K562 (cell line): ENCODE measurements at regions not wholly inside any gene's neighbourhood (a gene's known extent, or its start where the extent isn't known, plus 50 kb on each side); places are given as distances from the start of the nearest gene placed in this dataset.

Source experiments
- ATAC-seq: fragments of 200-7000 bp; cut with Tn5 transposase; 3 replicates; pipeline ENCODE4 v1.9.1; 2020; ENCODE audit warnings: moderate library complexity
- BruUV-seq: library from RNA; stranded (reverse); fragments of 400-500 nt; replicated peaks from 2 replicates; lab custom pipeline; 2021; lab: Mats Ljungman, UMichigan
- CTCF ChIA-PET: fragments of 300-600 bp; formaldehyde crosslinking; extraction: SDS; loops from one replicate; lab custom pipeline; 2021; ENCODE audit warnings: low intra/inter-chr PET ratio; lab: Yijun Ruan, JAX
- POLR2A ChIA-PET: fragments of 300-600, 350-650 bp; sonication (Branson Sonifier 250); formaldehyde crosslinking; extraction: SDS; loops from one replicate; lab custom pipeline; 2021; ENCODE audit warnings: antibody characterized with exemption, inconsistent platforms; lab: Yijun Ruan, JAX
- DNase-seq, 4 experiments: peaks; one replicate each; pipeline versions ENCODE4 v3.0.0 to v3.0.0-alpha.2; 2011 to 2018; ENCODE audit warnings: low spot score in 3 of 4, mixed read lengths in 3 of 4; ENCODE audit errors: extremely low read depth in 1 of 4
- FAIRE-seq: peaks from 2 replicates; lab custom pipeline; 2011; peaks lifted over from hg19 to GRCh38; lab: Jason Lieb, UNC
- H2AFZ ChIP-seq: 2 replicates; pipeline ENCODE4 v1.6.0; 2011; ENCODE audit warnings: low read depth, low read length, control low read depth, inconsistent platforms
- H3K27ac ChIP-seq: fragments of 200-600 bp; 3 replicates; pipeline ENCODE4 v1.8.0; 2011; ENCODE audit warnings: low read depth, mild to moderate bottlenecking, control low read depth, inconsistent platforms, low read length, moderate library complexity, mixed read lengths; ENCODE audit errors: extremely low read depth
- H3K27me3 ChIP-seq, 2 experiments: fragments of 300-600 bp in 1 of 2; 2 replicates in 1 of 2; 3 replicates in 1 of 2; pipeline versions ENCODE4 v1.6.0 to v1.8.0; 2011; ENCODE audit warnings: inconsistent platforms in 2 of 2, low read length in 2 of 2, mild to moderate bottlenecking in 1 of 2, mixed read lengths in 1 of 2, moderate library complexity in 1 of 2; ENCODE audit not compliant: control insufficient read depth in 2 of 2, insufficient read depth in 2 of 2
- H3K36me3 ChIP-seq: fragments of 300-600 bp; 3 replicates; pipeline ENCODE4 v1.8.0; 2011; ENCODE audit warnings: mild to moderate bottlenecking, low read length, inconsistent platforms; ENCODE audit not compliant: control insufficient read depth, insufficient read depth
- H3K4me1 ChIP-seq, 2 experiments: fragments of 200-600 bp in 1 of 2; replicated peaks in 1 of 2; 2 replicates in 1 of 2; 3 replicates in 1 of 2; pipeline versions ENCODE4 v1.5.1 to v1.8.0; 2011; ENCODE audit warnings: inconsistent platforms in 2 of 2, low read length in 2 of 2, mild to moderate bottlenecking in 1 of 2, mixed read lengths in 1 of 2, moderate library complexity in 1 of 2; ENCODE audit not compliant: control insufficient read depth in 2 of 2, insufficient read depth in 2 of 2
- H3K4me2 ChIP-seq: 2 replicates; pipeline ENCODE4 v1.6.1; 2011; ENCODE audit warnings: low read length, control low read depth, inconsistent platforms, mixed read lengths; ENCODE audit not compliant: insufficient read depth
- H3K4me3 ChIP-seq: fragments of 200-600 bp; sonication (generic), shearing (Covaris generic); 2 replicates; pipeline ENCODE4 v1.5.1; 2016; ENCODE audit warnings: control low read depth, inconsistent platforms
- H3K79me2 ChIP-seq: fragments of 200-600 bp; 3 replicates; pipeline ENCODE4 v1.8.0; 2011; ENCODE audit warnings: low read length, inconsistent platforms; ENCODE audit not compliant: control insufficient read depth, insufficient read depth
- H3K9ac ChIP-seq, 2 experiments: 2 replicates each; pipeline versions ENCODE4 v1.6.0 to v1.6.1; 2011; ENCODE audit warnings: low read depth in 2 of 2, low read length in 2 of 2, control low read depth in 1 of 2, inconsistent platforms in 1 of 2, mild to moderate bottlenecking in 1 of 2, mixed read lengths in 1 of 2; ENCODE audit not compliant: insufficient read depth in 1 of 2
- H3K9me1 ChIP-seq: one replicate; pipeline ENCODE4 v1.6.0; 2011; ENCODE audit warnings: inconsistent platforms, mild to moderate bottlenecking, low read length, moderate library complexity; ENCODE audit not compliant: control insufficient read depth, insufficient read depth
- H3K9me3 ChIP-seq: replicated peaks from 2 replicates; pipeline ENCODE4 v1.5.1; 2011; ENCODE audit warnings: low read depth, low read length, inconsistent platforms; ENCODE audit not compliant: control insufficient read depth, insufficient read depth
- H4K20me1 ChIP-seq: replicated peaks from 2 replicates; pipeline ENCODE4 v1.6.1; 2011; ENCODE audit warnings: low read length, inconsistent platforms, mixed read lengths; ENCODE audit not compliant: control insufficient read depth, insufficient read depth
- TSC22D4 ChIP-seq: fragments of 450-650 bp; IDR thresholded peaks from 2 replicates; pipeline ENCODE4 v1.6.1; 2016; ENCODE audit warnings: missing genetic modification characterization, missing biosample characterization, control low read depth
- ZBTB40 ChIP-seq, 2 experiments: fragments of 450-650 bp in 1 of 2; sonication (generic) in 1 of 2; formaldehyde crosslinking in 1 of 2; IDR thresholded peaks; 2 replicates each; pipeline versions ENCODE4 v1.7.1 to v1.9.0; 2016 to 2022; ENCODE audit warnings: inconsistent platforms in 1 of 2, mild to moderate bottlenecking in 1 of 2, missing genetic modification reagents in 1 of 2
- ZFP30 ChIP-seq: fragments of 250-450 bp; sonication (Bioruptor Pico); IDR thresholded peaks from 2 replicates; pipeline ENCODE4 v1.8.0; 2022; ENCODE audit warnings: moderate library complexity, mild to moderate bottlenecking, inconsistent platforms, borderline replicate concordance
- WGBS: fragments of 100-300 bp; shearing (Covaris generic); methylation state at CpG from one replicate; pipeline ENCODE4 v1.1.6; 2016; ENCODE audit warnings: low coverage, mixed read lengths; ENCODE audit not compliant: insufficient coverage; ENCODE audit errors: missing lambda C conversion rate; 5-methylcytosine and 5-hydroxymethylcytosine counted together
- in situ Hi-C: fragments of 300-500 bp; cut with MboI; formaldehyde crosslinking; loops from 4 replicates; pipeline ENCODE4 v1.15.0; 2018; ENCODE audit warnings: inconsistent platforms, mixed read lengths
- intact Hi-C: fragments of 100-400 bp; cut with micrococcal nuclease; formaldehyde crosslinking; loops from 2 replicates; pipeline ENCODE4 v1.14.2; 2022
- TF ChIP-seq, protein P1 (sequence below): fragments of 250-450 bp; sonication (Bioruptor Pico); IDR thresholded peaks from 2 replicates; pipeline ENCODE4 v1.4.0; 2020; ENCODE audit warnings: mild to moderate bottlenecking
- TF ChIP-seq, protein P2 (sequence below): fragments of 450-650 bp; IDR thresholded peaks from one replicate; pipeline ENCODE4 v1.6.1; 2018; ENCODE audit warnings: mild to moderate bottlenecking, moderate library complexity; ENCODE audit not compliant: partially characterized antibody
- TF ChIP-seq, protein P3 (sequence below): fragments of 250-450 bp; sonication (Bioruptor Pico); IDR thresholded peaks from 2 replicates; pipeline ENCODE4 v1.8.0; 2022; ENCODE audit warnings: inconsistent platforms

DNA sequence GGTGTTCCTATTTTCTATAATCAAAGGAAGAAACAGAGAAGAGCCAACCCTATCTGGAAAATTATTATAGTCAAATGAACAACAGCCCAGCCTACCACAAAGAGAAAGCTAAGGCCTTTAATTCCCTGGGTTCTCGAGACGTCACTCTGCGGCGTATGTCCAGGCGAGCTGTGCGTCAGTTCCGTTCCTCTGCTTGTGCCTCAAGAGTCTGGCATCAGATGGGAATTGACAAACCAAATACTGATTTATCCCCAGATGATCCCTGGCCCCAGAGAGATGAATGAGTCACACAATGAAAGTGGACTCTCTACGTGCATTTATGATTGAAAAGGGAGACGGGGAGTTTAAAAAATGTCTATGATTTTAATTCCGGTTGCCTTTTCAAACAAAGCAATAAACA, 151.6 kb upstream of the PDE10A start:
- 1% methylated on average over 10 of the region's 10 CpGs for WGBS
- ChIA-PET CTCF (no interaction called here), POLR2A (no interaction called here)
- Histone ChIP-seq H3K4me2 (no peak overlapping the region), H3K4me1 (no peaks in the 10 kb centered on the region), H3K27me3 (peaks cover 7 to 28% of the 10 kb centered on the region in 2 experiments; a peak in 3 of 5 replicates), H3K27ac (no peak overlapping the region), H3K36me3 (no peaks in the 10 kb centered on the region; the same call in 2 of the 3 replicates), H4K20me1 (no peaks in the 10 kb centered on the region), H3K9ac (no peak overlapping the region), H3K9me3 (no peaks in the 10 kb centered on the region), H3K79me2 (no peaks in the 10 kb centered on the region), H2AFZ (no peak overlapping the region), H3K4me3 (no peak overlapping the region), H3K9me1 (no peaks in the 10 kb centered on the region)
- no peak for ATAC-seq
- no peak for DNase-seq
- no TSS peak for BruUV-seq
- in situ Hi-C loops (no loop called here), intact Hi-C loops (no loop called here)
- FAIRE-seq: no peak
- TF ChIP-seq, protein P1, sequence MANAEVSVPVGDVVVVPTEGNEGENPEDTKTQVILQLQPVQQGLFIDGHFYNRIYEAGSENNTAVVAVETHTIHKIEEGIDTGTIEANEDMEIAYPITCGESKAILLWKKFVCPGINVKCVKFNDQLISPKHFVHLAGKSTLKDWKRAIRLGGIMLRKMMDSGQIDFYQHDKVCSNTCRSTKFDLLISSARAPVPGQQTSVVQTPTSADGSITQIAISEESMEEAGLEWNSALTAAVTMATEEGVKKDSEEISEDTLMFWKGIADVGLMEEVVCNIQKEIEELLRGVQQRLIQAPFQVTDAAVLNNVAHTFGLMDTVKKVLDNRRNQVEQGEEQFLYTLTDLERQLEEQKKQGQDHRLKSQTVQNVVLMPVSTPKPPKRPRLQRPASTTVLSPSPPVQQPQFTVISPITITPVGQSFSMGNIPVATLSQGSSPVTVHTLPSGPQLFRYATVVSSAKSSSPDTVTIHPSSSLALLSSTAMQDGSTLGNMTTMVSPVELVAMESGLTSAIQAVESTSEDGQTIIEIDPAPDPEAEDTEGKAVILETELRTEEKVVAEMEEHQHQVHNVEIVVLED (CRISPR knock-in tag): no peak
- TF ChIP-seq, protein P2, sequence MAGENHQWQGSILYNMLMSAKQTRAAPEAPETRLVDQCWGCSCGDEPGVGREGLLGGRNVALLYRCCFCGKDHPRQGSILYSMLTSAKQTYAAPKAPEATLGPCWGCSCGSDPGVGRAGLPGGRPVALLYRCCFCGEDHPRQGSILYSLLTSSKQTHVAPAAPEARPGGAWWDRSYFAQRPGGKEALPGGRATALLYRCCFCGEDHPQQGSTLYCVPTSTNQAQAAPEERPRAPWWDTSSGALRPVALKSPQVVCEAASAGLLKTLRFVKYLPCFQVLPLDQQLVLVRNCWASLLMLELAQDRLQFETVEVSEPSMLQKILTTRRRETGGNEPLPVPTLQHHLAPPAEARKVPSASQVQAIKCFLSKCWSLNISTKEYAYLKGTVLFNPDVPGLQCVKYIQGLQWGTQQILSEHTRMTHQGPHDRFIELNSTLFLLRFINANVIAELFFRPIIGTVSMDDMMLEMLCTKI: no peak
- TF ChIP-seq TSC22D4 (tag) (no peak), ZFP30 (CRISPR knock-in tag) (no peak), ZBTB40 (IDR thresholded peaks at IDR 0.05) (no peak), ZBTB40 (CRISPR knock-in tag; IDR thresholded peaks at IDR 0.05) (no peak)
- TF ChIP-seq, protein P3, sequence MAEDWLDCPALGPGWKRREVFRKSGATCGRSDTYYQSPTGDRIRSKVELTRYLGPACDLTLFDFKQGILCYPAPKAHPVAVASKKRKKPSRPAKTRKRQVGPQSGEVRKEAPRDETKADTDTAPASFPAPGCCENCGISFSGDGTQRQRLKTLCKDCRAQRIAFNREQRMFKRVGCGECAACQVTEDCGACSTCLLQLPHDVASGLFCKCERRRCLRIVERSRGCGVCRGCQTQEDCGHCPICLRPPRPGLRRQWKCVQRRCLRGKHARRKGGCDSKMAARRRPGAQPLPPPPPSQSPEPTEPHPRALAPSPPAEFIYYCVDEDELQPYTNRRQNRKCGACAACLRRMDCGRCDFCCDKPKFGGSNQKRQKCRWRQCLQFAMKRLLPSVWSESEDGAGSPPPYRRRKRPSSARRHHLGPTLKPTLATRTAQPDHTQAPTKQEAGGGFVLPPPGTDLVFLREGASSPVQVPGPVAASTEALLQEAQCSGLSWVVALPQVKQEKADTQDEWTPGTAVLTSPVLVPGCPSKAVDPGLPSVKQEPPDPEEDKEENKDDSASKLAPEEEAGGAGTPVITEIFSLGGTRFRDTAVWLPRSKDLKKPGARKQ (CRISPR knock-in tag): no peak
